ELR (cell line): ENCODE measurements at regions not wholly inside any gene's neighbourhood (a gene's known extent, or its start where the extent isn't known, plus 50 kb on each side); places are given as distances from the start of the nearest gene placed in this dataset.
"Not testable (repeated sequence)": the region's sequence is repeated elsewhere in the genome, so short reads cannot be mapped to it uniquely, and the experiment has no call there.

Source experiments
- DNase-seq: peaks from one replicate; pipeline ENCODE4 v3.0.0-alpha.2; 2015; ENCODE audit warnings: low read depth

- no peak for DNase-seq
Measured at GRCh38 chr1:115181231-115181630, 91.9 kb upstream of the TSPAN2 start.

- DNase-seq: peak; percentile 100
Measured at GRCh38 chr1:115179397-115180079, 90.2 kb upstream of the TSPAN2 start.

- DNase-seq: no peak
Measured at GRCh38 chr1:115176189-115176588, 86.9 kb upstream of the TSPAN2 start.

- DNase-seq: no peak
Measured at GRCh38 chr1:115175596-115175995, 86.3 kb upstream of the TSPAN2 start.

- DNase-seq: peak; percentile 38
Measured at GRCh38 chr1:115173151-115173550, 83.8 kb upstream of the TSPAN2 start.

- no peak for DNase-seq
Measured at GRCh38 chr1:115172270-115172669, 83.0 kb upstream of the TSPAN2 start.

- no peak for DNase-seq
Measured at GRCh38 chr1:115170961-115171392, 81.7 kb upstream of the TSPAN2 start.

- DNase-seq: no peak
Measured at GRCh38 chr1:115170377-115170776, 81.1 kb upstream of the TSPAN2 start.

GRCh38 chr1:115168026-115168425 is 78.7 kb upstream of the TSPAN2 start:
- peak; percentile 89 for DNase-seq

GRCh38 chr1:115166531-115167091 is 77.3 kb upstream of the TSPAN2 start:
- DNase-seq: peak; percentile 69

GRCh38 chr1:115165776-115166175 is 76.5 kb upstream of the TSPAN2 start:
- DNase-seq: no peak

- DNase-seq: no peak
Measured at GRCh38 chr1:115164940-115165705, 75.8 kb upstream of the TSPAN2 start.

GRCh38 chr1:115164484-115164883 is 75.2 kb upstream of the TSPAN2 start:
- no peak for DNase-seq

GRCh38 chr1:115160728-115161127 is 71.4 kb upstream of the TSPAN2 start:
- peak; percentile 44 for DNase-seq

GRCh38 chr1:115159958-115160357 is 70.7 kb upstream of the TSPAN2 start:
- DNase-seq: no peak

GRCh38 chr1:115158181-115158580 is 68.9 kb upstream of the TSPAN2 start:
- peak; percentile 22 for DNase-seq

GRCh38 chr1:115156826-115157468 is 67.6 kb upstream of the TSPAN2 start:
- DNase-seq: no peak

GRCh38 chr1:115153966-115154557 is 64.8 kb upstream of the TSPAN2 start:
- DNase-seq: no peak

- not testable (repeated sequence) for DNase-seq
Measured at GRCh38 chr1:115147928-115148327, 58.6 kb upstream of the TSPAN2 start.

GRCh38 chr1:115145226-115145625 is 55.9 kb upstream of the TSPAN2 start:
- DNase-seq: no peak

- no peak for DNase-seq
Measured at GRCh38 chr1:115144176-115144575, 54.9 kb upstream of the TSPAN2 start.

- DNase-seq: peak; percentile 10
Measured at GRCh38 chr1:115142616-115143015, 53.3 kb upstream of the TSPAN2 start.
